ENCODE measurements at regions not wholly inside any gene's neighbourhood (a gene's known extent, or its start where the extent isn't known, plus 50 kb on each side); places are given as distances from the start of the nearest gene placed in this dataset.
"Not testable (repeated sequence)": the region's sequence is repeated elsewhere in the genome, so short reads cannot be mapped to it uniquely, and the experiment has no call there.

GRCh38 chr10:42336593-42337337 lies 301.6 kb downstream of the ZNF33B start:
- not testable (repeated sequence) for TF ChIP-seq CTCF (optimal IDR thresholded peaks at IDR 0.05 in 1 of 3, IDR thresholded peaks at IDR 0.05 in 1 of 3, conservative IDR thresholded peaks at IDR 0.05 in 1 of 3; ENCODE audit: extremely low read depth in 1 of 3, insufficient read depth in 2 of 3, low read length in 3 of 3); EZH2 (IDR thresholded peaks at IDR 0.05; ENCODE audit: low read length)
